Panc1 (cell line): ENCODE measurements at regions not wholly inside any gene's neighbourhood (a gene's known extent, or its start where the extent isn't known, plus 50 kb on each side); places are given as distances from the start of the nearest gene placed in this dataset.

Experiments
- ATAC-seq: fragments of 200-7000 bp; cut with Tn5 transposase; 2 replicates; pipeline ENCODE4 v1.9.1; 2020; ENCODE audit warnings: mild to moderate bottlenecking, moderate library complexity
- BruUV-seq: library from RNA; stranded (reverse); fragments of 400-500 nt; replicated peaks from 2 replicates; lab custom pipeline; 2021; lab: Mats Ljungman, UMichigan
- CTCF ChIA-PET: fragments of 300-600 bp; sonication (Branson Sonifier 250); formaldehyde crosslinking; loops from one replicate; lab custom pipeline; 2022; ENCODE audit warnings: antibody characterized with exemption; lab: Charles Lee
- POLR2A ChIA-PET: fragments of 300-600 bp; sonication (Branson Sonifier 250); formaldehyde crosslinking; loops from one replicate; lab custom pipeline; 2022; ENCODE audit warnings: antibody characterized with exemption; lab: Charles Lee
- DNase-seq: peaks from one replicate; pipeline ENCODE4 v3.0.0-alpha.2; 2010; ENCODE audit warnings: low read depth, low spot score
- H3K27ac ChIP-seq: 2 replicates; pipeline ENCODE4 v1.5.1; 2011; ENCODE audit warnings: mild to moderate bottlenecking, low read length, inconsistent platforms
- H3K27me3 ChIP-seq: fragments of 200-500 bp; sonication (Bioruptor generic); 2 replicates; pipeline ENCODE4 v1.6.0; 2014; ENCODE audit warnings: low read length, inconsistent platforms; ENCODE audit not compliant: control insufficient read depth, insufficient read depth
- H3K36me3 ChIP-seq: fragments of 200-500 bp; sonication (Bioruptor generic); 2 replicates; pipeline ENCODE4 v1.5.1; 2014; ENCODE audit warnings: inconsistent platforms, mild to moderate bottlenecking, low read length, moderate library complexity; ENCODE audit not compliant: control insufficient read depth, insufficient read depth
- H3K4me1 ChIP-seq: 2 replicates; pipeline ENCODE4 v1.5.1; 2011; ENCODE audit warnings: inconsistent platforms, mild to moderate bottlenecking, low read length, moderate library complexity; ENCODE audit not compliant: control insufficient read depth, insufficient read depth
- H3K4me3 ChIP-seq, 2 experiments: 2 replicates each; pipeline ENCODE4 v1.5.1; 2011 to 2012; ENCODE audit warnings: low read depth in 2 of 2, low read length in 2 of 2, mild to moderate bottlenecking in 2 of 2, inconsistent platforms in 1 of 2, moderate library complexity in 1 of 2
- H3K9me3 ChIP-seq: fragments of 200-500 bp; sonication (Bioruptor generic); 2 replicates; pipeline ENCODE4 v1.5.1; 2014; ENCODE audit warnings: low read depth, mild to moderate bottlenecking, inconsistent platforms, low read length, moderate library complexity; ENCODE audit not compliant: control insufficient read depth, insufficient read depth
- CTCF ChIP-seq: fragments of 450-650 bp; IDR thresholded peaks from 2 replicates; pipeline ENCODE4 v1.5.1; 2017; ENCODE audit warnings: mild to moderate bottlenecking
- POLR2AphosphoS5 ChIP-seq: IDR thresholded peaks from 2 replicates; pipeline ENCODE4 v1.6.1; 2012; ENCODE audit warnings: mild to moderate bottlenecking, low read depth, low read length, moderate library complexity
- REST ChIP-seq, 2 experiments: IDR thresholded peaks; 2 replicates each; pipeline ENCODE4 v1.6.1; 2011 to 2012; ENCODE audit warnings: low read depth in 2 of 2, control low read depth in 1 of 2, low read length in 1 of 2, mild to moderate bottlenecking in 1 of 2, moderate library complexity in 1 of 2; ENCODE audit not compliant: insufficient read depth in 1 of 2
- SIN3A ChIP-seq: IDR thresholded peaks from 2 replicates; pipeline ENCODE4 v1.6.1; 2012; ENCODE audit warnings: low read depth, mild to moderate bottlenecking, low read length, moderate library complexity, borderline replicate concordance; ENCODE audit not compliant: insufficient read depth
- TCF7L2 ChIP-seq: IDR thresholded peaks from 2 replicates; pipeline ENCODE4 v1.6.1; 2011; ENCODE audit warnings: mild to moderate bottlenecking, low read depth, low read length, inconsistent platforms
- in situ Hi-C: cut with HindIII; loops from 2 replicates; pipeline ENCODE4 v1.10.0; 2016; ENCODE audit warnings: low sequenced_read_pairs, low pct_unique_long_range_greater_than_20kb
- intact Hi-C: fragments of 100-400 bp; cut with micrococcal nuclease; formaldehyde crosslinking; loops from one replicate; pipeline ENCODE4 v1.10.0; 2022; ENCODE audit not compliant: unreplicated experiment

DNA sequence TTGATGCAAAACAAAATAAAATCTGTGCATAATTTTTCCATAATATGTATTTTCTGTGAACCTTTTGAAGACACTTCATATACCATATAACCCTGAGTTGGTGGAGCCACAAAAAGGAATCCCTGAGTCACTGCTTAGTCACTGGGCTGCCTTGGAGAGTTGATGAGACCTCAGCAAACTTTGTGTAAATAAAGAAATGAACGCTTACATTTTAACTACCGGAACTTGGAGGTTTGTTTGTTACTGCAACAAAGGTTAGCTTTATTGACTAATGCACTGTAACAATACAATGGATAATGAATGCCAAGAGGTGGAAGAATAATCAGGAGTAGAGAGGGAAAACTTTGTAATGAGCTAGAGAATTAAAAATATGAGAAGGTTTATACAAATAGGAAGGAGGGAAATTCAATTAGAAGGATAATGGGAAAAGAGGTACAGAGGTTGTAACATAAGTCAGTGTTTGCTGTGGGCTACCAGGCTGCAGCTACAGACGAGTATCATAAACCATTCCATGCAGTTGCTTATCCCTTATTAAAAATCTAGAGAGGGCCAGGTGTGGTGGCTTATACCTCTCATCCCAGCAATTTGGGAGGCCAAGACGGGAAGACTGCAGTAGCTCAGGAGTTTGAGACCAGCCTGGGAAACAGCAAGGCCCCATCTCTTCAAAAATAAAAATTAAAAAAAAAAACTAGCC lies 1042.1 kb downstream of the TYW1 start:
- Histone ChIP-seq H3K27me3 (no peaks in the 10 kb centered on the region), H3K36me3 (no peaks in the 10 kb centered on the region), H3K4me1 (no peaks in the 10 kb centered on the region), H3K4me3 (no peak overlapping the region), H3K27ac (no peak overlapping the region), H3K9me3 (peaks cover 10% of the 10 kb centered on the region; the same call in 1 of the 2 replicates)
- ChIA-PET POLR2A (interaction anchor here (0.7 kb wide), 1 partner anchor 61 kb away, joined by 5 read pairs; no protein-coding TSS in a partner anchor), CTCF (no interaction called here)
- TF ChIP-seq SIN3A (no peak), REST (IDR thresholded peaks at IDR 0.05; ENCODE audit: insufficient read depth in 1 of 2, low read depth in 2 of 2, low read length in 1 of 2) (no peak), TCF7L2 (no peak), POLR2AphosphoS5 (no peak), CTCF (no peak)
- in situ Hi-C loops: no loop called here
- DNase-seq (peak; percentile 74), ATAC-seq (peak; percentile 86)
- intact Hi-C loops: no loop called here
- BruUV-seq: no TSS peak

DNA sequence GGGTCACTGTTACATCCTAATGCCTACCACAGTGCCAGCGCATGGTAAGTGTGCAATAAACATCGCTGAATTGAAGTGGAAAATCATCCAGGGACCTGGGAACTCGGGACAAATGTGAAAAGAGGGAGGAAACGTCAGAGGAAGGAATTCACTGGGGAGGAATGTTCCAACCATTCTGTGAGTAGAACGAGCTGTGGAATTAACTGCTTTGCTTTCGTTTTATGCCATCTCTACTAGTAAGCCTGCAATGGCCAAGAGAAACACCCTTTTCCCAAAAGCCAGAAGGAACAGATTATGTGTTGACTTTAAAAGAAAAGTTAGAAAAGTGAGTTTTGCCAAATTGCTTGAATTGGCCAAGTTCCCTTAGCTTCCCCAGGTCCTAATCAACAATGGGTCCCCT lies 1044.9 kb downstream of the TYW1 start:
- no peak overlapping the region for H3K4me3 ChIP-seq
- H3K4me1 ChIP-seq: no peaks in the 10 kb centered on the region
- ATAC-seq (no peak), DNase-seq (no peak)
- in situ Hi-C loops (no loop called here), intact Hi-C loops (no loop called here)
- no peak for TF ChIP-seq REST (IDR thresholded peaks at IDR 0.05; ENCODE audit: insufficient read depth in 1 of 2, low read depth in 2 of 2, low read length in 1 of 2)
- TF ChIP-seq TCF7L2: no peak
- no peak for TF ChIP-seq CTCF
- no peak for TF ChIP-seq POLR2AphosphoS5
- TF ChIP-seq SIN3A: no peak
- no peaks in the 10 kb centered on the region for H3K36me3 ChIP-seq
- H3K9me3 ChIP-seq: peaks cover 10% of the 10 kb centered on the region; the same call in 1 of the 2 replicates
- H3K27ac ChIP-seq: no peak overlapping the region
- H3K27me3 ChIP-seq: no peaks in the 10 kb centered on the region
- no TSS peak for BruUV-seq
- ChIA-PET POLR2A (no interaction called here), CTCF (no interaction called here)
